ENCODE measurements at regions not wholly inside any gene's neighbourhood (a gene's known extent, or its start where the extent isn't known, plus 50 kb on each side); places are given as distances from the start of the nearest gene placed in this dataset.
"Not testable (repeated sequence)": the region's sequence is repeated elsewhere in the genome, so short reads cannot be mapped to it uniquely, and the experiment has no call there.

- DNase-seq; H3K4me3 ChIP-seq (ENCODE audit: low read depth in 1 of 2, low read length in 2 of 2); H3K9ac ChIP-seq (ENCODE audit: low read depth, low read length); H3K27ac ChIP-seq (ENCODE audit: low read length); H2AFZ ChIP-seq (ENCODE audit: low read depth, low read length); H3K9me3 ChIP-seq (ENCODE audit: insufficient read depth, low read length, severe bottlenecking); H3K27me3 ChIP-seq (ENCODE audit: insufficient read depth, low read length, poor library complexity); ATAC-seq (ENCODE audit: insufficient read depth, low read depth); H3K4me1 ChIP-seq (ENCODE audit: insufficient read depth, low read length); H3K36me3 ChIP-seq (ENCODE audit: insufficient read depth, low read length); H3K4me2 ChIP-seq (ENCODE audit: insufficient read depth, low read length); H3K79me2 ChIP-seq (ENCODE audit: insufficient read depth, low read length); H4K20me1 ChIP-seq (ENCODE audit: insufficient read depth, low read length): not testable (repeated sequence)
Observed at GRCh38 chr2:111323384-111323783, 202.7 kb downstream of the BCL2L11 start.

DNA sequence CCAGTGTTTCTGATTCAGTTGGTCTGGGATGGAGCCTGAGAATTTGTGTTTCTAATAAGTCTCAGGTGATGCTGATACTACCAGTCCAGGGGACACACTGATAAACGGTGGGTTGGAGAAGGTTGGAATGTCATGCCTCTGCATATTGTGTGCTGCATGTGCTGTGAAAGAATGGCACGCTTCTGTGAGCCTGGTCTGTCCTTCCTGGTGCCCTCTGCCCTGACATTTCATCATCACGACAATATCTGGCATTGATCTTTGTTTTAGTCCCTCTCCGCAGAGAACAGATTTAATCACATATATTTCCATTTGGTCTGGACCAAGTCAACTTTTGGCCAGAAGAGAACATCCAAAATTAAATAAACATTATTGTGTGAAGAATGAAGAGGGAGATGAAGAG, 207.0 kb downstream of the BCL2L11 start:
- not testable (repeated sequence) for H3K9me3 ChIP-seq (ENCODE audit: insufficient read depth, low read length, severe bottlenecking); H3K27me3 ChIP-seq (ENCODE audit: insufficient read depth, low read length, poor library complexity); H4K20me1 ChIP-seq (ENCODE audit: insufficient read depth, low read length); ATAC-seq (ENCODE audit: insufficient read depth, low read depth); H3K4me1 ChIP-seq (ENCODE audit: insufficient read depth, low read length); H2AFZ ChIP-seq (ENCODE audit: low read depth, low read length); DNase-seq; H3K9ac ChIP-seq (ENCODE audit: low read depth, low read length); H3K4me2 ChIP-seq (ENCODE audit: insufficient read depth, low read length); H3K4me3 ChIP-seq (ENCODE audit: low read depth in 1 of 2, low read length in 2 of 2); H3K27ac ChIP-seq (ENCODE audit: low read length); H3K36me3 ChIP-seq (ENCODE audit: insufficient read depth, low read length); H3K79me2 ChIP-seq (ENCODE audit: insufficient read depth, low read length)

DNA sequence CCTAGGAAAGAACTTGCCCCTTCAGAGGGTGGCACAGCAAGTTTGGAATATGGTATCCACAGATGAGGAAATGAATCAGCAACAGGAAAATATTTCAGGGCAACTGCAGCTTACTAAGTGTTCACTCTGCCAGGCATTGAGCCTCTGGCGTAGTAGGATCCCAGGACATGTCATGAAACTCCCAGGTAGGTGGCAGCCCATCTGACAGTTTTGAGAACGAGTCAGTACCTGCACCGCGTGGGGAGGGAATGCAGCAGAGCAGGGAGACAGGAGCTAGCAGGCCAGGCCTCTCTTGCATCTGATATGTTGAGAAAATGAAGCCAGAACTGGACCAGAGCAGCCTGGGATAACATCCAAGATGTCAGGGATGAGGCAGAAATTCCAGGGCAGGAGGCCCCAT, 208.6 kb downstream of the BCL2L11 start:
- not testable (repeated sequence) for H3K27ac ChIP-seq (ENCODE audit: low read length); H3K36me3 ChIP-seq (ENCODE audit: insufficient read depth, low read length); H3K4me3 ChIP-seq (ENCODE audit: low read depth in 1 of 2, low read length in 2 of 2); DNase-seq; H3K4me1 ChIP-seq (ENCODE audit: insufficient read depth, low read length); H3K79me2 ChIP-seq (ENCODE audit: insufficient read depth, low read length); H3K9me3 ChIP-seq (ENCODE audit: insufficient read depth, low read length, severe bottlenecking); H3K9ac ChIP-seq (ENCODE audit: low read depth, low read length); ATAC-seq (ENCODE audit: insufficient read depth, low read depth); H2AFZ ChIP-seq (ENCODE audit: low read depth, low read length); H3K4me2 ChIP-seq (ENCODE audit: insufficient read depth, low read length); H4K20me1 ChIP-seq (ENCODE audit: insufficient read depth, low read length); H3K27me3 ChIP-seq (ENCODE audit: insufficient read depth, low read length, poor library complexity)

DNA sequence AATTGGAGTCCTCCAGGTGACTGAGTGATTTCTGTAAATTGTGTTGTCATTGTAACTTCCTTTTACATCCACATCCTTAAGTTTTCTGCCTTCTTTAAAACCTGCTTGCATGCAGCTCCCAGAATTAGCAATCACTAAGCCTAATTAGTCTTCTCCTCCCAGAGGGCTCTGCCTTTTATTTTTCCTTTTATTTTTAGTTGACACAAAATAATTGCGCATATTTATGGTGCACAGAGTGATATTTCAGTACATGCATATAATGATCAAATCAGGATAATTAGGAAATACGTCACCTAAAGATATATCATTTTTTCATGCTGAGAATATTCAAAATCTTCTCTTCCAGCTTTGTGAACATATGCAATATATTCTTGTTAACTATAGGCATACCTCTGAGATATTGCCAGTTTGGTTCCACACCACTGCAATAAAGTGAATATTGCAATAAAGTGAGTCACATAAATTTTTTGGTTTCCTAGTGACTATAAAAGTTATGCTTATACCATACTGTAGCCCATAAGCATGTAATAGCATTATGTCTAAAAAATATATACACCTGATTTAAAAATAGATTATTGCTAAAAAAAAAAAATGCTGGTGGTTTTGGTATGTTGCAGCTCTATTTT, 210.5 kb downstream of the BCL2L11 start:
- not testable (repeated sequence) for ATAC-seq (ENCODE audit: insufficient read depth, low read depth); H3K4me1 ChIP-seq (ENCODE audit: insufficient read depth, low read length); H4K20me1 ChIP-seq (ENCODE audit: insufficient read depth, low read length)

GRCh38 chr2:111335220-111335907, 214.7 kb downstream of the BCL2L11 start:
- ATAC-seq (ENCODE audit: insufficient read depth, low read depth); H3K79me2 ChIP-seq (ENCODE audit: insufficient read depth, low read length); H3K9ac ChIP-seq (ENCODE audit: low read depth, low read length); H3K27ac ChIP-seq (ENCODE audit: low read length); H2AFZ ChIP-seq (ENCODE audit: low read depth, low read length); H4K20me1 ChIP-seq (ENCODE audit: insufficient read depth, low read length); H3K9me3 ChIP-seq (ENCODE audit: insufficient read depth, low read length, severe bottlenecking); H3K36me3 ChIP-seq (ENCODE audit: insufficient read depth, low read length); H3K4me1 ChIP-seq (ENCODE audit: insufficient read depth, low read length); DNase-seq; H3K27me3 ChIP-seq (ENCODE audit: insufficient read depth, low read length, poor library complexity); H3K4me2 ChIP-seq (ENCODE audit: insufficient read depth, low read length); H3K4me3 ChIP-seq (ENCODE audit: low read depth in 1 of 2, low read length in 2 of 2): not testable (repeated sequence)

More for the DNA sequence above, 210.5 kb downstream of the BCL2L11 start:
- not testable (repeated sequence) for DNase-seq; H3K36me3 ChIP-seq (ENCODE audit: insufficient read depth, low read length); H3K27me3 ChIP-seq (ENCODE audit: insufficient read depth, low read length, poor library complexity); H3K9me3 ChIP-seq (ENCODE audit: insufficient read depth, low read length, severe bottlenecking); H2AFZ ChIP-seq (ENCODE audit: low read depth, low read length); H3K4me3 ChIP-seq (ENCODE audit: low read depth in 1 of 2, low read length in 2 of 2); H3K27ac ChIP-seq (ENCODE audit: low read length); H3K79me2 ChIP-seq (ENCODE audit: insufficient read depth, low read length); H3K9ac ChIP-seq (ENCODE audit: low read depth, low read length); H3K4me2 ChIP-seq (ENCODE audit: insufficient read depth, low read length)

GRCh38 chr2:111338474-111338873, 217.8 kb downstream of the BCL2L11 start:
- H3K79me2 ChIP-seq (ENCODE audit: insufficient read depth, low read length); H3K9me3 ChIP-seq (ENCODE audit: insufficient read depth, low read length, severe bottlenecking); H3K4me2 ChIP-seq (ENCODE audit: insufficient read depth, low read length); ATAC-seq (ENCODE audit: insufficient read depth, low read depth); H3K4me1 ChIP-seq (ENCODE audit: insufficient read depth, low read length); H2AFZ ChIP-seq (ENCODE audit: low read depth, low read length); H3K9ac ChIP-seq (ENCODE audit: low read depth, low read length); H4K20me1 ChIP-seq (ENCODE audit: insufficient read depth, low read length); H3K27ac ChIP-seq (ENCODE audit: low read length); H3K36me3 ChIP-seq (ENCODE audit: insufficient read depth, low read length); H3K27me3 ChIP-seq (ENCODE audit: insufficient read depth, low read length, poor library complexity); H3K4me3 ChIP-seq (ENCODE audit: low read depth in 1 of 2, low read length in 2 of 2); DNase-seq: not testable (repeated sequence)

DNA sequence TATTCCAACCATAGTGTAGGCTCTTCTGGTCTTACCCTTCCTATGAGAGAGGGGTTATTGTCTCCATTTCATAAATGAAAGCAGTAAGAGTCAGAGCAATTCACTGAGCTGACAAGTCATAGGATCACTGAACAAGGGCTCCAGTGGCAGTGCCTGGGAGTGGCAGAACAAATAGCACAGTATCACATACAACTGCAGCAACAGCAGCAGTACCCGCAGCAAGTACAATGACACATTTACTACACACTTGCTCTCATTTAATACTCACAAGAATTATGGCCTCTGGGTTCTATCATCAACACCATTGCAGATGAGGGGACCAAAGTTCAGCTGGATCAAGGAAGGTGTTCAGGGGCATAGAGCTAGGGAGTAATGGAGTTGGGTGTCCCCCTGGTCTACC, 218.8 kb downstream of the BCL2L11 start:
- H3K27ac ChIP-seq (ENCODE audit: low read length); H3K36me3 ChIP-seq (ENCODE audit: insufficient read depth, low read length); DNase-seq; H2AFZ ChIP-seq (ENCODE audit: low read depth, low read length); H3K79me2 ChIP-seq (ENCODE audit: insufficient read depth, low read length); H3K4me1 ChIP-seq (ENCODE audit: insufficient read depth, low read length); H3K9me3 ChIP-seq (ENCODE audit: insufficient read depth, low read length, severe bottlenecking); H3K4me2 ChIP-seq (ENCODE audit: insufficient read depth, low read length); H3K9ac ChIP-seq (ENCODE audit: low read depth, low read length); ATAC-seq (ENCODE audit: insufficient read depth, low read depth); H3K27me3 ChIP-seq (ENCODE audit: insufficient read depth, low read length, poor library complexity); H3K4me3 ChIP-seq (ENCODE audit: low read depth in 1 of 2, low read length in 2 of 2); H4K20me1 ChIP-seq (ENCODE audit: insufficient read depth, low read length): not testable (repeated sequence)

DNA sequence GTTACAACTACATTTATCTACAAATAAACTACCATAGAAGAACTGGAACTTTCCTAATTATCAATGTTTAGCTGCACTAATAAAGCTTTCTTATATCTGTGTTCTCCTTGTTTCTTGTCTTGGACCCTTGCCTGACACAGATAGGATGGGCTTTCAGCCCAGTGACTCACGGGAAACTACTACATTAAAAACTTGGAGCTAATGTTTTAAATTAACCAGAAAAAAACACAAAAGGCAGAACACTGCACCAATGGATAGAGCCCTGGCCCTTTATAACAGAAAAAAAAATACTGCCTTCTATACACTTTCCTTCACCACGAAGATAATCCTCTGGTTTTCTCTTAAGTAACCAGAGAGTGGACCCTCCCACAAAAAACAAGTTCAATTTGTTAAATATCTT, 223.9 kb downstream of the BCL2L11 start:
- H3K36me3 ChIP-seq (ENCODE audit: insufficient read depth, low read length); H3K4me3 ChIP-seq (ENCODE audit: low read depth in 1 of 2, low read length in 2 of 2): not testable (repeated sequence)

More for the DNA sequence above, 223.9 kb downstream of the BCL2L11 start:
- not testable (repeated sequence) for H3K9me3 ChIP-seq (ENCODE audit: insufficient read depth, low read length, severe bottlenecking); H3K9ac ChIP-seq (ENCODE audit: low read depth, low read length); H3K27ac ChIP-seq (ENCODE audit: low read length); ATAC-seq (ENCODE audit: insufficient read depth, low read depth); H3K4me2 ChIP-seq (ENCODE audit: insufficient read depth, low read length); DNase-seq; H4K20me1 ChIP-seq (ENCODE audit: insufficient read depth, low read length); H2AFZ ChIP-seq (ENCODE audit: low read depth, low read length); H3K27me3 ChIP-seq (ENCODE audit: insufficient read depth, low read length, poor library complexity); H3K79me2 ChIP-seq (ENCODE audit: insufficient read depth, low read length); H3K4me1 ChIP-seq (ENCODE audit: insufficient read depth, low read length)
